ENCODE measurements at regions not wholly inside any gene's neighbourhood (a gene's known extent, or its start where the extent isn't known, plus 50 kb on each side); places are given as distances from the start of the nearest gene placed in this dataset.

DNA sequence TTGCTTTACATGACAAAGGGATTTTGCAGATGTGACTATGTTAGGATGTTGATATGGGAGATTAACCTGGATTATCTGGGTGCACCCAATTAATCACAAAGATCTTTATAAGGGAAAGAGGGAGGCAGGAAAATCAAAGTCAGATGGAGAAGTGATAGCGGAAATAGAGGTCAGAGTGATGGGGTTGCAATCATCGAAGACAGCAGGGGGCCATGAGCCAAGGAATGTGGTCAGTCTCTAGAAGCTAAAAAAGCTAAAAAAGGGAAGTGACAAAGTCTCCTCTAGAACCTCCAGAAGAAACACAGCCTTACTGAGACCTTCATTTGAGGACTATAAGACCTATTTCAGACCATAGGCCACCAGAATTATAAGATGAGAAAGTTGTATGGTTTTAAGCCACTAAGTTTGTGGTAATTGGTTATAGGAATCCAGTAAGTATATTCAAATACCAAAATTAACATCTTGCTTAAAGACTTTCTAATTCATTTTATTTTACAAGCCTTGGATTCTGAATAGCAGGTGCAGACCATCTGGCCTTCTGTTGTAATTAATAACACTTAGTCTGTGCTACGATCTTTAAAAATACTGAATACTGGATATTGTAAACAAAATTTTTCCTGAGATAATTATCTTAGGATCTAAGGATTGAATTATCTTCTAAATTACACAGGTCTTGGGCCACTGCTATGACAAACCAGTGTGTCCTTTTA is 493.4 kb upstream of the PCDH20 start:
- TF ChIP-seq JUND (IDR thresholded peaks at IDR 0.05), result no peak
- no peak for TF ChIP-seq EZH2 (IDR thresholded peaks at IDR 0.05)
- no peak for TF ChIP-seq TCF7L2 (IDR thresholded peaks at IDR 0.05; ENCODE audit: borderline replicate concordance, extremely low read depth, insufficient read depth, insufficient read length)
- TF ChIP-seq, protein P1, sequence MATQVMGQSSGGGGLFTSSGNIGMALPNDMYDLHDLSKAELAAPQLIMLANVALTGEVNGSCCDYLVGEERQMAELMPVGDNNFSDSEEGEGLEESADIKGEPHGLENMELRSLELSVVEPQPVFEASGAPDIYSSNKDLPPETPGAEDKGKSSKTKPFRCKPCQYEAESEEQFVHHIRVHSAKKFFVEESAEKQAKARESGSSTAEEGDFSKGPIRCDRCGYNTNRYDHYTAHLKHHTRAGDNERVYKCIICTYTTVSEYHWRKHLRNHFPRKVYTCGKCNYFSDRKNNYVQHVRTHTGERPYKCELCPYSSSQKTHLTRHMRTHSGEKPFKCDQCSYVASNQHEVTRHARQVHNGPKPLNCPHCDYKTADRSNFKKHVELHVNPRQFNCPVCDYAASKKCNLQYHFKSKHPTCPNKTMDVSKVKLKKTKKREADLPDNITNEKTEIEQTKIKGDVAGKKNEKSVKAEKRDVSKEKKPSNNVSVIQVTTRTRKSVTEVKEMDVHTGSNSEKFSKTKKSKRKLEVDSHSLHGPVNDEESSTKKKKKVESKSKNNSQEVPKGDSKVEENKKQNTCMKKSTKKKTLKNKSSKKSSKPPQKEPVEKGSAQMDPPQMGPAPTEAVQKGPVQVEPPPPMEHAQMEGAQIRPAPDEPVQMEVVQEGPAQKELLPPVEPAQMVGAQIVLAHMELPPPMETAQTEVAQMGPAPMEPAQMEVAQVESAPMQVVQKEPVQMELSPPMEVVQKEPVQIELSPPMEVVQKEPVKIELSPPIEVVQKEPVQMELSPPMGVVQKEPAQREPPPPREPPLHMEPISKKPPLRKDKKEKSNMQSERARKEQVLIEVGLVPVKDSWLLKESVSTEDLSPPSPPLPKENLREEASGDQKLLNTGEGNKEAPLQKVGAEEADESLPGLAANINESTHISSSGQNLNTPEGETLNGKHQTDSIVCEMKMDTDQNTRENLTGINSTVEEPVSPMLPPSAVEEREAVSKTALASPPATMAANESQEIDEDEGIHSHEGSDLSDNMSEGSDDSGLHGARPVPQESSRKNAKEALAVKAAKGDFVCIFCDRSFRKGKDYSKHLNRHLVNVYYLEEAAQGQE (IDR thresholded peaks at IDR 0.05; ENCODE audit: low read depth), result no peak
- no peak for TF ChIP-seq CTCF (IDR thresholded peaks at IDR 0.05 in 2 of 3, conservative IDR thresholded peaks at IDR 0.05 in 1 of 3; ENCODE audit: borderline replicate concordance in 1 of 3, insufficient read depth in 1 of 3, low read depth in 2 of 3, low read length in 2 of 3)
- TF ChIP-seq POLR2AphosphoS5 (IDR thresholded peaks at IDR 0.05; ENCODE audit: low read depth, low read length), result no peak
- TF ChIP-seq SRF (IDR thresholded peaks at IDR 0.05; ENCODE audit: low read depth), result no peak

All from HCT116 (cell line).